ENCODE measurements at regions not wholly inside any gene's neighbourhood (a gene's known extent, or its start where the extent isn't known, plus 50 kb on each side); places are given as distances from the start of the nearest gene placed in this dataset.

DNA sequence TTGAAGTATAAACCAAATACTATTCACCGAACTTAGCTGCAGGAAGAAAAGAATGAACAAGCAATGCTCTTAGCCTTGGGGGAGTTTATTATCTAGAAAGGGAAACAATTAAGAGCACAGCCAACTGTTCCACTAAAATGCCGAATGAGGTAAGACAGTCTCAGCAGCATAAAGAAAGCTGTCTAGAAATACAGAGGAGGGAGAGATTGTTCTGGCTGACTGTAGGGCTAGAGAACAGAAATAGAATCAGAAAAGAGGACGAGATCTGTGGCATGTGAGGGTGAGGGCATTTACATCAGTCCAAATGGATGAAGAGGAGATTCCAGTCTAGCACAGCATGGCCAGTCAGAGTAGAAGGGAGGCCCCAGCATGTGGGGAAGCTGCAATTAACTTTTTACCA lies 56.8 kb upstream of the TNFRSF19 start:
- no peak overlapping the region for H3K27ac Mint-ChIP-seq
- no peak for DNase-seq (ENCODE audit: low spot score)
- H3K4me1 Mint-ChIP-seq = peaks cover 22% of the 10 kb centered on the region
- no peak overlapping the region for H3K4me3 Mint-ChIP-seq
- POLR2A ChIA-PET = no interaction called here
- H3K36me3 Mint-ChIP-seq = no peaks in the 10 kb centered on the region
- no peaks in the 10 kb centered on the region; the same call in 1 of the 2 replicates for H3K27me3 Mint-ChIP-seq (ENCODE audit: low read depth)
- no peaks in the 10 kb centered on the region for H3K9me3 Mint-ChIP-seq
- ATAC-seq = no peak
- TF ChIP-seq RORB (CRISPR knock-in tag; IDR thresholded peaks at IDR 0.05) (no peak), ZNF138 (CRISPR knock-in tag; conservative IDR thresholded peaks at IDR 0.05) (no peak), TCF7 (CRISPR knock-in tag; IDR thresholded peaks at IDR 0.05; ENCODE audit: low read depth) (no peak), GTF2I (CRISPR knock-in tag; conservative IDR thresholded peaks at IDR 0.05) (no peak), SP1 (CRISPR knock-in tag; conservative IDR thresholded peaks at IDR 0.05) (no peak), ZNF317 (CRISPR knock-in tag; IDR thresholded peaks at IDR 0.05; ENCODE audit: borderline replicate concordance, low read depth) (no peak), SMAD4 (CRISPR knock-in tag; IDR thresholded peaks at IDR 0.05) (no peak), ELF4 (CRISPR knock-in tag; IDR thresholded peaks at IDR 0.05; ENCODE audit: low read depth) (no peak), JUN (CRISPR knock-in tag; IDR thresholded peaks at IDR 0.05) (no peak)
- TF ChIP-seq, protein P1, sequence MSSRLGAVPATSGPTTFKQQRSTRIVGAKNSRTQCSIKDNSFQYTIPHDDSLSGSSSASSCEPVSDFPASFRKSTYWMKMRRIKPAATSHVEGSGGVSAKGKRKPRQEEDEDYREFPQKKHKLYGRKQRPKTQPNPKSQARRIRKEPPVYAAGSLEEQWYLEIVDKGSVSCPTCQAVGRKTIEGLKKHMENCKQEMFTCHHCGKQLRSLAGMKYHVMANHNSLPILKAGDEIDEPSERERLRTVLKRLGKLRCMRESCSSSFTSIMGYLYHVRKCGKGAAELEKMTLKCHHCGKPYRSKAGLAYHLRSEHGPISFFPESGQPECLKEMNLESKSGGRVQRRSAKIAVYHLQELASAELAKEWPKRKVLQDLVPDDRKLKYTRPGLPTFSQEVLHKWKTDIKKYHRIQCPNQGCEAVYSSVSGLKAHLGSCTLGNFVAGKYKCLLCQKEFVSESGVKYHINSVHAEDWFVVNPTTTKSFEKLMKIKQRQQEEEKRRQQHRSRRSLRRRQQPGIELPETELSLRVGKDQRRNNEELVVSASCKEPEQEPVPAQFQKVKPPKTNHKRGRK (CRISPR knock-in tag; IDR thresholded peaks at IDR 0.05; ENCODE audit: borderline replicate concordance) = no peak
- TF ChIP-seq, protein P2, sequence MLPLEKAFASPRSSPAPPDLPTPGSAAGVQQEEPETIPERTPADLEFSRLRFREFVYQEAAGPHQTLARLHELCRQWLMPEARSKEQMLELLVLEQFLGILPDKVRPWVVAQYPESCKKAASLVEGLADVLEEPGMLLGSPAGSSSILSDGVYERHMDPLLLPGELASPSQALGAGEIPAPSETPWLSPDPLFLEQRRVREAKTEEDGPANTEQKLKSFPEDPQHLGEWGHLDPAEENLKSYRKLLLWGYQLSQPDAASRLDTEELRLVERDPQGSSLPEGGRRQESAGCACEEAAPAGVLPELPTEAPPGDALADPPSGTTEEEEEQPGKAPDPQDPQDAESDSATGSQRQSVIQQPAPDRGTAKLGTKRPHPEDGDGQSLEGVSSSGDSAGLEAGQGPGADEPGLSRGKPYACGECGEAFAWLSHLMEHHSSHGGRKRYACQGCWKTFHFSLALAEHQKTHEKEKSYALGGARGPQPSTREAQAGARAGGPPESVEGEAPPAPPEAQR (CRISPR knock-in tag; IDR thresholded peaks at IDR 0.05) = no peak
- TF ChIP-seq, protein P3, sequence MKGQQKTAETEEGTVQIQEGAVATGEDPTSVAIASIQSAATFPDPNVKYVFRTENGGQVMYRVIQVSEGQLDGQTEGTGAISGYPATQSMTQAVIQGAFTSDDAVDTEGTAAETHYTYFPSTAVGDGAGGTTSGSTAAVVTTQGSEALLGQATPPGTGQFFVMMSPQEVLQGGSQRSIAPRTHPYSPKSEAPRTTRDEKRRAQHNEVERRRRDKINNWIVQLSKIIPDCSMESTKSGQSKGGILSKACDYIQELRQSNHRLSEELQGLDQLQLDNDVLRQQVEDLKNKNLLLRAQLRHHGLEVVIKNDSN (CRISPR knock-in tag; IDR thresholded peaks at IDR 0.05) = no peak
- TF ChIP-seq, protein P4, sequence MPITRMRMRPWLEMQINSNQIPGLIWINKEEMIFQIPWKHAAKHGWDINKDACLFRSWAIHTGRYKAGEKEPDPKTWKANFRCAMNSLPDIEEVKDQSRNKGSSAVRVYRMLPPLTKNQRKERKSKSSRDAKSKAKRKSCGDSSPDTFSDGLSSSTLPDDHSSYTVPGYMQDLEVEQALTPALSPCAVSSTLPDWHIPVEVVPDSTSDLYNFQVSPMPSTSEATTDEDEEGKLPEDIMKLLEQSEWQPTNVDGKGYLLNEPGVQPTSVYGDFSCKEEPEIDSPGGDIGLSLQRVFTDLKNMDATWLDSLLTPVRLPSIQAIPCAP (CRISPR knock-in tag; IDR thresholded peaks at IDR 0.05) = no peak
- TF ChIP-seq, protein P5, sequence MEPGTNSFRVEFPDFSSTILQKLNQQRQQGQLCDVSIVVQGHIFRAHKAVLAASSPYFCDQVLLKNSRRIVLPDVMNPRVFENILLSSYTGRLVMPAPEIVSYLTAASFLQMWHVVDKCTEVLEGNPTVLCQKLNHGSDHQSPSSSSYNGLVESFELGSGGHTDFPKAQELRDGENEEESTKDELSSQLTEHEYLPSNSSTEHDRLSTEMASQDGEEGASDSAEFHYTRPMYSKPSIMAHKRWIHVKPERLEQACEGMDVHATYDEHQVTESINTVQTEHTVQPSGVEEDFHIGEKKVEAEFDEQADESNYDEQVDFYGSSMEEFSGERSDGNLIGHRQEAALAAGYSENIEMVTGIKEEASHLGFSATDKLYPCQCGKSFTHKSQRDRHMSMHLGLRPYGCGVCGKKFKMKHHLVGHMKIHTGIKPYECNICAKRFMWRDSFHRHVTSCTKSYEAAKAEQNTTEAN (CRISPR knock-in tag; IDR thresholded peaks at IDR 0.05) = no peak
- TF ChIP-seq, protein P6, sequence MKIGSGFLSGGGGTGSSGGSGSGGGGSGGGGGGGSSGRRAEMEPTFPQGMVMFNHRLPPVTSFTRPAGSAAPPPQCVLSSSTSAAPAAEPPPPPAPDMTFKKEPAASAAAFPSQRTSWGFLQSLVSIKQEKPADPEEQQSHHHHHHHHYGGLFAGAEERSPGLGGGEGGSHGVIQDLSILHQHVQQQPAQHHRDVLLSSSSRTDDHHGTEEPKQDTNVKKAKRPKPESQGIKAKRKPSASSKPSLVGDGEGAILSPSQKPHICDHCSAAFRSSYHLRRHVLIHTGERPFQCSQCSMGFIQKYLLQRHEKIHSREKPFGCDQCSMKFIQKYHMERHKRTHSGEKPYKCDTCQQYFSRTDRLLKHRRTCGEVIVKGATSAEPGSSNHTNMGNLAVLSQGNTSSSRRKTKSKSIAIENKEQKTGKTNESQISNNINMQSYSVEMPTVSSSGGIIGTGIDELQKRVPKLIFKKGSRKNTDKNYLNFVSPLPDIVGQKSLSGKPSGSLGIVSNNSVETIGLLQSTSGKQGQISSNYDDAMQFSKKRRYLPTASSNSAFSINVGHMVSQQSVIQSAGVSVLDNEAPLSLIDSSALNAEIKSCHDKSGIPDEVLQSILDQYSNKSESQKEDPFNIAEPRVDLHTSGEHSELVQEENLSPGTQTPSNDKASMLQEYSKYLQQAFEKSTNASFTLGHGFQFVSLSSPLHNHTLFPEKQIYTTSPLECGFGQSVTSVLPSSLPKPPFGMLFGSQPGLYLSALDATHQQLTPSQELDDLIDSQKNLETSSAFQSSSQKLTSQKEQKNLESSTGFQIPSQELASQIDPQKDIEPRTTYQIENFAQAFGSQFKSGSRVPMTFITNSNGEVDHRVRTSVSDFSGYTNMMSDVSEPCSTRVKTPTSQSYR (CRISPR knock-in tag; IDR thresholded peaks at IDR 0.05) = no peak
- TF ChIP-seq, protein P7, sequence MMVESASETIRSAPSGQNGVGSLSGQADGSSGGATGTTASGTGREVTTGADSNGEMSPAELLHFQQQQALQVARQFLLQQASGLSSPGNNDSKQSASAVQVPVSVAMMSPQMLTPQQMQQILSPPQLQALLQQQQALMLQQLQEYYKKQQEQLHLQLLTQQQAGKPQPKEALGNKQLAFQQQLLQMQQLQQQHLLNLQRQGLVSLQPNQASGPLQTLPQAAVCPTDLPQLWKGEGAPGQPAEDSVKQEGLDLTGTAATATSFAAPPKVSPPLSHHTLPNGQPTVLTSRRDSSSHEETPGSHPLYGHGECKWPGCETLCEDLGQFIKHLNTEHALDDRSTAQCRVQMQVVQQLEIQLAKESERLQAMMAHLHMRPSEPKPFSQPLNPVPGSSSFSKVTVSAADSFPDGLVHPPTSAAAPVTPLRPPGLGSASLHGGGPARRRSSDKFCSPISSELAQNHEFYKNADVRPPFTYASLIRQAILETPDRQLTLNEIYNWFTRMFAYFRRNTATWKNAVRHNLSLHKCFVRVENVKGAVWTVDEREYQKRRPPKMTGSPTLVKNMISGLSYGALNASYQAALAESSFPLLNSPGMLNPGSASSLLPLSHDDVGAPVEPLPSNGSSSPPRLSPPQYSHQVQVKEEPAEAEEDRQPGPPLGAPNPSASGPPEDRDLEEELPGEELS (CRISPR knock-in tag; IDR thresholded peaks at IDR 0.05) = no peak
- CTCF ChIA-PET = interaction anchor here (0.5 to 2.1 kb wide), 9 partner anchors 8 to 1054 kb away, joined by 3 to 9 read pairs (median 4); no protein-coding TSS in a partner anchor

Measured in WTC11 (cell line).